Immature natural killer cell (primary cell): ENCODE measurements at regions not wholly inside any gene's neighbourhood (a gene's known extent, or its start where the extent isn't known, plus 50 kb on each side); places are given as distances from the start of the nearest gene placed in this dataset.
"Not testable (repeated sequence)": the region's sequence is repeated elsewhere in the genome, so short reads cannot be mapped to it uniquely, and the experiment has no call there.

ENCODE experiments used
- DNase-seq, 3 donors: peaks; one replicate each; pipeline ENCODE4 v3.0.0; 2022; ENCODE audit warnings: mixed read lengths in 1 of 3
- H3K27ac Mint-ChIP-seq, 6 donors: one replicate each; pipeline ENCODE4 v1.8.0; 2020; ENCODE audit warnings: mixed read lengths in 6 of 6, mild to moderate bottlenecking in 5 of 6, inconsistent platforms in 4 of 6, moderate library complexity in 3 of 6
- H3K27me3 Mint-ChIP-seq, 3 donors: one replicate each; pipeline ENCODE4 v1.8.0; 2020 to 2021; ENCODE audit warnings: low read depth in 3 of 3, mild to moderate bottlenecking in 3 of 3, mixed read lengths in 3 of 3, moderate library complexity in 3 of 3, inconsistent platforms in 1 of 3
- H3K36me3 Mint-ChIP-seq, 3 donors: one replicate each; pipeline ENCODE4 v1.8.0; 2020; ENCODE audit warnings: mixed read lengths in 3 of 3, inconsistent platforms in 2 of 3, mild to moderate bottlenecking in 2 of 3
- H3K4me1 Mint-ChIP-seq, 2 donors: one replicate each; pipeline ENCODE4 v1.8.0; 2020; ENCODE audit warnings: inconsistent platforms in 2 of 2, mild to moderate bottlenecking in 2 of 2, mixed read lengths in 2 of 2, moderate library complexity in 1 of 2
- H3K4me3 Mint-ChIP-seq, 5 donors: one replicate each; pipeline ENCODE4 v1.8.0; 2020; ENCODE audit warnings: mild to moderate bottlenecking in 5 of 5, mixed read lengths in 5 of 5, inconsistent platforms in 3 of 5, moderate library complexity in 3 of 5
- H3K9me3 Mint-ChIP-seq, 6 donors: one replicate each; pipeline ENCODE4 v1.8.0; 2020; ENCODE audit warnings: mild to moderate bottlenecking in 6 of 6, mixed read lengths in 6 of 6, inconsistent platforms in 4 of 6, moderate library complexity in 3 of 6

DNA sequence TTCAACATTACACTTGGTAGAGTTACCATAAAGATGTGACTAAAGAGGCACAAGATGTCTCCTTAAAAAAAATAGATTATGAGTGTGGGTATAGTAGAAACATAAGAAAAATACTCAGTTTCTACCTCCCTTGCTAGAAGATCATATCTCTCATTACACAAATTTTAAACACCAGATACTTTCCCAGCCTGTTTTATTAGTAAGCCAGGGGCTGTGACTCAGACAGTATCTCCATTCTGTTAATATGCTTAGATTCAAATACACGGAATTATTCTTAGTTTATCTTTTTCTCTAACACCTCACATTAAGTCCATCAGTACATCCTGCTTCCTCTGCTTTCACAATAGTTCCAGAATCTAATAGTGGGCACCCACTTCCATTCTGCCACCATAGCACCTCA lies 561.8 kb upstream of the ADAMTS5 start:
- Mint-ChIP-seq H3K9me3 (peaks cover 0 to 7% (median 2%) of the 10 kb centered on the region in 6 donors), H3K27me3 (peaks cover 0 to 1% (median 0%) of the 10 kb centered on the region in 3 donors), H3K27ac (no peak overlapping the region), H3K4me3 (no peak overlapping the region), H3K36me3 (no peaks in the 10 kb centered on the region), H3K4me1 (no peaks in the 10 kb centered on the region)
- no peak for DNase-seq

DNA sequence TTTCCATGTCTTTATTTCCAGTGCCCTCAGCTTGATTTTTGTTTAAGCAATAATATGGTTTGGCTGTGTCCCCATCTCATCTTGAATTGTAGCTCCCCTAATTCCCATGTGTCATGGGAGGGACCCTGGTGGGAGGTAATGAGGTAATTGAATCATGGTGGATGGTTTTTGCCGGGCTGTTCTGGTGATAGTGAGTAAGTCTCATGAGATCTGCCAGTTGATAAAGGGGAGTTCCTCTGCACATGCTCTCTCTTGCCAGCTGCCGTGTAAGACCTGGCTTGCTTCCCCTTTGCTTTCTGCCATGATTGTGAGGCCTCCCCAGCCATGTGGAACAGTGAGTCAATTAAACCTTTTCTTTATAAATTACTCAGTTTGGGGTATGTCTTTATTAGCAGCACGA lies 559.6 kb upstream of the ADAMTS5 start:
- Mint-ChIP-seq H3K27me3 (peaks cover 0 to 1% (median 0%) of the 10 kb centered on the region in 3 donors), H3K27ac (no peak overlapping the region), H3K4me3 (no peak overlapping the region), H3K36me3 (no peaks in the 10 kb centered on the region), H3K9me3 (peaks cover 0 to 7% (median 2%) of the 10 kb centered on the region in 6 donors), H3K4me1 (no peaks in the 10 kb centered on the region)
- DNase-seq: no peak

DNA sequence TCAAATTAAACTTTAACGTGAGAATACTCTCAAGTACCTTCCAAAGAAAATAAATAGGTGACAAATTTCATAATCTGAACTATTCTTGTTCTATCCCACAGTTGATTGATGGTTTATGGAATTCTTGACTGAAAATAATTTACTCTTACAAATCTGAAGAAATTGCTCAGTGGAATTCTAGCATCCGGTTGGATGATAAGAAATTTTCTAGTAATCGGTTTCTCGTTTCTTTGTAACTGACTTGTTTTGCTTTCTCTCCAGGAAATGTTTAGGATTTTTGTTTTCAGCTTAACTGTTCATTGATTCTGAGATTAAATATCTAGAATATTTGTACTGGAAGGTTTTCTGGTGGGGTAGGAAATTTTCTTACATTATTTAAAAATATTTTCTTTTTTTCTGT lies 558.9 kb upstream of the ADAMTS5 start:
- H3K36me3 Mint-ChIP-seq: no peaks in the 10 kb centered on the region
- H3K27me3 Mint-ChIP-seq: peaks cover 0 to 1% (median 0%) of the 10 kb centered on the region in 3 donors
- no peak for DNase-seq
- H3K9me3 Mint-ChIP-seq: peaks cover 0 to 7% (median 3%) of the 10 kb centered on the region in 6 donors
- no peak overlapping the region for H3K27ac Mint-ChIP-seq
- H3K4me1 Mint-ChIP-seq: no peaks in the 10 kb centered on the region
- H3K4me3 Mint-ChIP-seq: no peak overlapping the region

DNA sequence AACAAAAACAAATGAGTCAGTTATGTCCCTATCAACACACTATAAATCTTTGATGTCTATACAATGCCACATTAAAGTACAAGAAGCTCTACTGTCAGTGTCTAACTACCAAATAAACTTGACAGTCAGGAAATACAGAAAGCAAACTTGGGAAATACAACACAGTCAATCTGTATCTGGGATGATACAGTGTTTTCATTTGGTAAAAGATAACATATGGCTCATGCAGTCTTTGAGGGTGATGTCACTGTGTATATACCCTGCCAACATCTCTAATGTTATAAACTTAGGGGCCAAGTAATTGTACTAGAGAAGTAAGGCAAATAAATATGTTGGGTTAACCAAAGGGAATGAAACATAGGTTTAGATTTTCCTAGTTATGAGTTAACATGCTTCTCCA lies 552.5 kb upstream of the ADAMTS5 start:
- no peak for DNase-seq
- Mint-ChIP-seq H3K36me3 (no peaks in the 10 kb centered on the region), H3K4me3 (no peak overlapping the region), H3K4me1 (no peaks in the 10 kb centered on the region), H3K27ac (no peak overlapping the region), H3K9me3 (peaks cover 2 to 22% (median 15%) of the 10 kb centered on the region in 6 donors), H3K27me3 (no peaks in the 10 kb centered on the region)

GRCh38 chr21:27517177-27517576 lies 550.3 kb upstream of the ADAMTS5 start:
- H3K4me3 Mint-ChIP-seq, H3K4me1 Mint-ChIP-seq, DNase-seq, H3K36me3 Mint-ChIP-seq, H3K27ac Mint-ChIP-seq, H3K27me3 Mint-ChIP-seq: not testable (repeated sequence)
- peaks cover 2 to 26% (median 16%) of the 10 kb centered on the region in 6 donors for H3K9me3 Mint-ChIP-seq

GRCh38 chr21:27515676-27516075 lies 548.8 kb upstream of the ADAMTS5 start:
- H3K9me3 Mint-ChIP-seq: peaks cover 2 to 32% (median 17%) of the 10 kb centered on the region in 6 donors
- no peaks in the 10 kb centered on the region for H3K36me3 Mint-ChIP-seq
- H3K27me3 Mint-ChIP-seq: peaks cover 0 to 3% (median 0%) of the 10 kb centered on the region in 3 donors
- DNase-seq: no peak
- H3K4me3 Mint-ChIP-seq: no peak overlapping the region
- no peaks in the 10 kb centered on the region for H3K4me1 Mint-ChIP-seq
- no peak overlapping the region for H3K27ac Mint-ChIP-seq

DNA sequence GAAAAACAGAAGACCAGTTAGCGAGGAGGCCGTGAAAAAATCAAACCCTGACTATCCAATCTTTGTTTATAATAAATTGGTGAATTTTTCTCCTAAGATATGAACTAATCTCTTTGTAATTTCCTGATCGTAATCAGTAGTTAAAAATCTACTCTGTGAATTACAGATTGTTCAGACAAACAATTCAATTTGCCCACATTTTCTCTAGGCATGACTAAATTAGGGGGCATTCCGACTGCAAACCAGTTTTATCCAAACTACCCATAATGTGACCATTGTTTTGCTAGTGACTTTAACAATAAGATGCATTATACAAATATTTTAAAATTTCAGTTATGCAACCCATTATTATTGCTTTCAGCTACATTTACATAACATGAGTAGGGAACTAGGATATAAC lies 546.9 kb upstream of the ADAMTS5 start:
- Mint-ChIP-seq H3K27me3 (peaks cover 0 to 4% (median 0%) of the 10 kb centered on the region in 3 donors), H3K4me1 (no peaks in the 10 kb centered on the region), H3K27ac (no peak overlapping the region), H3K4me3 (no peak overlapping the region), H3K9me3 (peaks cover 2 to 25% (median 12%) of the 10 kb centered on the region in 6 donors), H3K36me3 (no peaks in the 10 kb centered on the region)
- DNase-seq: no peak

- no peak for DNase-seq
- Mint-ChIP-seq H3K27ac (no peak overlapping the region), H3K36me3 (no peaks in the 10 kb centered on the region), H3K4me1 (no peaks in the 10 kb centered on the region), H3K4me3 (no peak overlapping the region), H3K27me3 (peaks cover 0 to 4% (median 0%) of the 10 kb centered on the region in 3 donors), H3K9me3 (peaks cover 2 to 20% (median 12%) of the 10 kb centered on the region in 6 donors)
Measured at GRCh38 chr21:27513016-27513415, 546.1 kb upstream of the ADAMTS5 start.

GRCh38 chr21:27511233-27511632 lies 544.3 kb upstream of the ADAMTS5 start:
- no peak for DNase-seq
- Mint-ChIP-seq H3K27ac (no peak overlapping the region), H3K9me3 (peaks cover 0 to 11% (median 4%) of the 10 kb centered on the region in 6 donors), H3K4me3 (no peak overlapping the region), H3K27me3 (peaks cover 0 to 4% (median 0%) of the 10 kb centered on the region in 3 donors), H3K36me3 (no peaks in the 10 kb centered on the region), H3K4me1 (no peaks in the 10 kb centered on the region)

DNA sequence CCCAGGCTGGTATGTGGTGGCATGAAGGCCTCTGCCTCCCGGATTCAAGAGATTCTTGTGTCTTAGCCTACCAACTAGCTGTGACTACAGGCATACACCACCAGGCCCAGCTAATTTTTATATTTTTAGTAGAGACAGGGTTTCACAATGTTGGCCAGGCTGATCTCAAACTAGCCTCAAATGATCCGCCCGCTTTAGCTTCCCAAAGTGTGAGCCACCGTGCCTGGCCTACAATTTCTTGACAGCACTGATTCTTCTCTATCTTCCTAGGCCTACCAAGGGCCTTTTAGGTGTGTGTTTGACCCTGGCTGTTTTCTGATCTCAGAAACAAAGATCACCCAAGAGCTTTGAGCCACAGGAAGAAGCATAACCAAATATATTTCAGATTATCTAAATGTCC lies 540.8 kb upstream of the ADAMTS5 start:
- Mint-ChIP-seq H3K4me1 (no peaks in the 10 kb centered on the region), H3K36me3 (no peaks in the 10 kb centered on the region), H3K4me3 (no peak overlapping the region), H3K27me3 (peaks cover 0 to 4% (median 0%) of the 10 kb centered on the region in 3 donors), H3K27ac (no peak overlapping the region), H3K9me3 (peaks cover 0 to 6% (median 2%) of the 10 kb centered on the region in 6 donors)
- no peak for DNase-seq

DNA sequence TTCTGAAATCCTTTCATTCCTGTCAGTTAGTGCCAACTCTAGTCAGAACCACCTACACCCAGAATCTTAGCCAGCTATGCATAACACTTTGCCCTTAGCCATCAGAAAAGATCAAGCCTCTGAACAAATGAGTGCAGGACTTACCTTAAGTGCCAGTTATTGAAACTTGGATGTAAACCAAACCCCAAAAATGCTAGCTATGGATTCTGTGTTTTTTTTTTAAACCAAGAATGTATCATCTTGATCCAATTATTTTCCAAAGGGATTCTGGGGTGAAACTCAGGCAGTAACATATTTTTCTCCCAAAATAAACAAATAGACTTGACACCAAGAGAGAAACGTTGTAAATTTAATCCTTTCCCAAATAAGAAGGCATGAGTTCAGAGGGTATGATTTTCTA lies 538.6 kb upstream of the ADAMTS5 start:
- Mint-ChIP-seq H3K27me3 (peaks cover 0 to 3% (median 0%) of the 10 kb centered on the region in 3 donors), H3K4me1 (no peaks in the 10 kb centered on the region), H3K4me3 (no peak overlapping the region), H3K36me3 (no peaks in the 10 kb centered on the region), H3K9me3 (peaks cover 0 to 13% (median 3%) of the 10 kb centered on the region in 6 donors), H3K27ac (no peak overlapping the region)
- DNase-seq: no peak

- no peak overlapping the region for H3K4me3 Mint-ChIP-seq
- no peak overlapping the region for H3K27ac Mint-ChIP-seq
- no peaks in the 10 kb centered on the region for H3K36me3 Mint-ChIP-seq
- H3K27me3 Mint-ChIP-seq: peaks cover 0 to 3% (median 0%) of the 10 kb centered on the region in 3 donors
- DNase-seq: no peak
- H3K9me3 Mint-ChIP-seq: peaks cover 0 to 13% (median 4%) of the 10 kb centered on the region in 6 donors
- no peaks in the 10 kb centered on the region for H3K4me1 Mint-ChIP-seq
Measured at GRCh38 chr21:27502801-27503200, 535.9 kb upstream of the ADAMTS5 start.

DNA sequence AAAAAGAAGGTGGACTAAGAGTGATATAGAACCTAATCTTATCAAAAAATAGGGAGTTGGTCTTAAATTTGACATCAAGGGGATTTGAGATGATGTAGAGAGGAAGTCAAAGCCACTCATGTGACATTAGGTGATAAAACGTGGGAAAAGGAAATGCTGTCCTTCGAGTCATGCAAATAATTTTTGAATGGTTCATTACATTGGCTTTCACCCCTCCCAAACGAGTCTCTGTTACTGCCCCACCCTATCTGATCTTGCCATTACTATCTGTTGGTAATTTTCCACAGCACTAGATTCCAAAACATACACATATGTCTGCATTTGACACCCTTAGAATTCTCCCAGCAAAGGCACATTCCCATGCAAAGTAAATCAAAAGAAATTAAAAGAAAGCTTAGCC lies 531.1 kb upstream of the ADAMTS5 start:
- Mint-ChIP-seq H3K4me1 (no peaks in the 10 kb centered on the region), H3K4me3 (no peak overlapping the region), H3K27me3 (peaks cover 0 to 3% (median 0%) of the 10 kb centered on the region in 3 donors), H3K9me3 (peaks cover 0 to 10% (median 5%) of the 10 kb centered on the region in 6 donors), H3K36me3 (no peaks in the 10 kb centered on the region), H3K27ac (no peak overlapping the region)
- no peak for DNase-seq

- no peaks in the 10 kb centered on the region for H3K36me3 Mint-ChIP-seq
- no peaks in the 10 kb centered on the region for H3K4me1 Mint-ChIP-seq
- H3K27me3 Mint-ChIP-seq: peaks cover 0 to 3% (median 0%) of the 10 kb centered on the region in 3 donors
Measured at GRCh38 chr21:27495836-27496235, 528.9 kb upstream of the ADAMTS5 start.

GRCh38 chr21:27493542-27493941 lies 526.7 kb upstream of the ADAMTS5 start:
- DNase-seq: no peak
- no peaks in the 10 kb centered on the region for H3K4me1 Mint-ChIP-seq
- no peaks in the 10 kb centered on the region for H3K36me3 Mint-ChIP-seq
- no peaks in the 10 kb centered on the region for H3K27me3 Mint-ChIP-seq
- H3K4me3 Mint-ChIP-seq: no peak overlapping the region
- peaks cover 0 to 16% (median 0%) of the 10 kb centered on the region in 6 donors for H3K9me3 Mint-ChIP-seq
- no peak overlapping the region for H3K27ac Mint-ChIP-seq

More at GRCh38 chr21:27495836-27496235, 528.9 kb upstream of the ADAMTS5 start:
- DNase-seq: no peak
- no peak overlapping the region for H3K27ac Mint-ChIP-seq
- no peak overlapping the region for H3K4me3 Mint-ChIP-seq
- H3K9me3 Mint-ChIP-seq: peaks cover 0 to 12% (median 3%) of the 10 kb centered on the region in 6 donors
